H9 (cell line): ENCODE measurements at regions not wholly inside any gene's neighbourhood (a gene's known extent, or its start where the extent isn't known, plus 50 kb on each side); places are given as distances from the start of the nearest gene placed in this dataset.

ENCODE experiments used
- DNase-seq: peaks from one replicate; pipeline ENCODE4 v3.0.0-alpha.2; 2017
- H2AFZ ChIP-seq: one replicate; pipeline ENCODE4 v1.6.1; 2013; ENCODE audit warnings: mild to moderate bottlenecking, low read length, control low read depth, moderate library complexity
- H2AK5ac ChIP-seq: 2 replicates; pipeline ENCODE4 v1.6.1; 2013; ENCODE audit warnings: low read length, control low read depth, mixed read lengths; ENCODE audit not compliant: insufficient read length
- H2BK120ac ChIP-seq: one replicate; pipeline ENCODE4 v1.6.1; 2013; ENCODE audit warnings: low read depth, mild to moderate bottlenecking, low read length, control low read depth, inconsistent platforms; ENCODE audit not compliant: poor library complexity, severe bottlenecking
- H2BK12ac ChIP-seq: 2 replicates; pipeline ENCODE4 v1.6.1; 2013; ENCODE audit warnings: low read length, control low read depth, mixed read lengths, low read depth; ENCODE audit not compliant: insufficient read length
- H2BK15ac ChIP-seq: 2 replicates; pipeline ENCODE4 v1.6.1; 2013; ENCODE audit warnings: low read depth, low read length, control low read depth
- H2BK20ac ChIP-seq: one replicate; pipeline ENCODE4 v1.6.1; 2013; ENCODE audit warnings: low read depth, mild to moderate bottlenecking, low read length, control low read depth, inconsistent platforms; ENCODE audit not compliant: poor library complexity, severe bottlenecking
- H2BK5ac ChIP-seq: 2 replicates; pipeline ENCODE4 v1.6.1; 2013; ENCODE audit warnings: low read length, control low read depth, mixed read lengths; ENCODE audit not compliant: insufficient read length
- H3K14ac ChIP-seq: 2 replicates; pipeline ENCODE4 v1.6.1; 2013; ENCODE audit warnings: low read length, control low read depth; ENCODE audit not compliant: insufficient read depth
- H3K18ac ChIP-seq: 2 replicates; pipeline ENCODE4 v1.6.1; 2013; ENCODE audit warnings: low read depth, mild to moderate bottlenecking, mixed read lengths, low read length, control low read depth; ENCODE audit not compliant: insufficient read length
- H3K23ac ChIP-seq: 2 replicates; pipeline ENCODE4 v1.6.1; 2013; ENCODE audit warnings: low read length, control low read depth, mixed read lengths, low read depth; ENCODE audit not compliant: insufficient read length
- H3K23me2 ChIP-seq: 2 replicates; pipeline ENCODE4 v1.6.1; 2013; ENCODE audit warnings: low read depth, mild to moderate bottlenecking, mixed read lengths, low read length, control low read depth; ENCODE audit not compliant: insufficient read length, poor library complexity, severe bottlenecking
- H3K27ac ChIP-seq: 2 replicates; pipeline ENCODE4 v1.5.1; 2013; ENCODE audit warnings: low read length, control low read depth, mixed read lengths, low read depth; ENCODE audit not compliant: insufficient read length
- H3K27me3 ChIP-seq: 2 replicates; pipeline ENCODE4 v1.6.1; 2013; ENCODE audit warnings: low read length, control low read depth, inconsistent platforms; ENCODE audit not compliant: insufficient read depth
- H3K4ac ChIP-seq: 2 replicates; pipeline ENCODE4 v1.6.1; 2013; ENCODE audit warnings: low read depth, mild to moderate bottlenecking, control low read depth, inconsistent platforms, low read length, moderate library complexity
- H3K4me1 ChIP-seq: 2 replicates; pipeline ENCODE4 v1.6.1; 2013; ENCODE audit warnings: low read length, control low read depth, inconsistent platforms; ENCODE audit not compliant: insufficient read depth
- H3K4me2 ChIP-seq: 2 replicates; pipeline ENCODE4 v1.6.1; 2013; ENCODE audit warnings: low read length, control low read depth, mixed read lengths; ENCODE audit not compliant: insufficient read length, insufficient read depth
- H3K56ac ChIP-seq: 2 replicates; pipeline ENCODE4 v1.6.1; 2013; ENCODE audit warnings: low read depth, mild to moderate bottlenecking, mixed read lengths, low read length, control low read depth; ENCODE audit not compliant: insufficient read length
- H3K79me1 ChIP-seq: 2 replicates; pipeline ENCODE4 v1.6.1; 2013; ENCODE audit warnings: low read depth, mild to moderate bottlenecking, moderate library complexity, low read length, control low read depth, inconsistent platforms; ENCODE audit not compliant: insufficient read depth, poor library complexity, severe bottlenecking
- H3K79me2 ChIP-seq: 2 replicates; pipeline ENCODE4 v1.6.1; 2013; ENCODE audit warnings: low read length, control low read depth, inconsistent platforms; ENCODE audit not compliant: insufficient read depth
- H3K9ac ChIP-seq: 2 replicates; pipeline ENCODE4 v1.6.1; 2013; ENCODE audit warnings: low read length, control low read depth, mixed read lengths; ENCODE audit not compliant: insufficient read length; ENCODE audit errors: extremely low read depth
- H3K9me3 ChIP-seq: one replicate; pipeline ENCODE4 v1.6.1; 2013; ENCODE audit warnings: low read depth, low read length, inconsistent platforms; ENCODE audit not compliant: control insufficient read depth
- H3T11ph ChIP-seq: one replicate; pipeline ENCODE4 v1.6.1; 2013; ENCODE audit warnings: mild to moderate bottlenecking, low read length, control low read depth, inconsistent platforms
- H4K20me1 ChIP-seq: one replicate; pipeline ENCODE4 v1.6.1; 2013; ENCODE audit not compliant: control insufficient read depth, insufficient read length, insufficient read depth
- H4K5ac ChIP-seq: 2 replicates; pipeline ENCODE4 v1.6.1; 2013; ENCODE audit warnings: low read depth, mild to moderate bottlenecking, mixed read lengths, low read length, control low read depth; ENCODE audit not compliant: insufficient read length
- H4K8ac ChIP-seq: replicated peaks from 2 replicates; pipeline ENCODE4 v1.6.1; 2013; ENCODE audit warnings: low read length, control low read depth, mixed read lengths, low read depth; ENCODE audit not compliant: insufficient read length
- H4K91ac ChIP-seq: 2 replicates; pipeline ENCODE4 v1.6.1; 2013; ENCODE audit warnings: low read depth, mild to moderate bottlenecking, moderate library complexity, mixed read lengths, low read length, control low read depth; ENCODE audit not compliant: insufficient read length
- H3K27ac Mint-ChIP-seq, 3 experiments: 2 replicates in 2 of 3; 3 replicates in 1 of 3; pipeline ENCODE4 v1.8.0; 2020 to 2021; ENCODE audit warnings: mixed read lengths in 3 of 3, mild to moderate bottlenecking in 1 of 3, moderate library complexity in 1 of 3
- H3K27me3 Mint-ChIP-seq: 2 replicates; pipeline ENCODE4 v1.8.0; 2021; ENCODE audit warnings: low read depth, mild to moderate bottlenecking, moderate library complexity, mixed read lengths
- H3K36me3 Mint-ChIP-seq, 3 experiments: 2 replicates in 2 of 3; 3 replicates in 1 of 3; pipeline ENCODE4 v1.8.0; 2020 to 2021; ENCODE audit warnings: low read depth in 3 of 3, mixed read lengths in 3 of 3; ENCODE audit not compliant: insufficient read depth in 1 of 3
- H3K4me1 Mint-ChIP-seq, 2 experiments: 2 replicates each; pipeline ENCODE4 v1.8.0; 2020; ENCODE audit warnings: mixed read lengths in 2 of 2
- H3K4me3 Mint-ChIP-seq, 2 experiments: 2 replicates in 1 of 2; 3 replicates in 1 of 2; pipeline ENCODE4 v1.8.0; 2020 to 2021; ENCODE audit warnings: mild to moderate bottlenecking in 2 of 2, mixed read lengths in 2 of 2, moderate library complexity in 1 of 2
- H3K9me3 Mint-ChIP-seq, 2 experiments: 2 replicates in 1 of 2; 3 replicates in 1 of 2; pipeline ENCODE4 v1.8.0; 2020; ENCODE audit warnings: mild to moderate bottlenecking in 2 of 2, mixed read lengths in 2 of 2, moderate library complexity in 1 of 2
- CTCF ChIP-seq: fragments of 200-600 bp; sonication (generic); conservative IDR thresholded peaks from 3 replicates; pipeline ENCODE4 v1.8.0; 2021; ENCODE audit warnings: antibody characterized with exemption, mild to moderate bottlenecking
- WGBS: extraction: QIAGEN DNeasy Blood & Tissue Kit; methylation state at CpG from one replicate; pipeline ENCODE4 v1.1.7; 2013; ENCODE audit warnings: missing lambda C conversion rate, low lambda C conversion rate, mixed read lengths; ENCODE audit not compliant: insufficient read length; ENCODE audit errors: extremely low coverage; 5-methylcytosine and 5-hydroxymethylcytosine counted together

GRCh38 chr11:104352036-104352435 is 188.1 kb upstream of the PDGFD start:
- Histone ChIP-seq H3K4me1 (no peaks in the 10 kb centered on the region), H3K9me3 (no peaks in the 10 kb centered on the region), H3K79me1 (no peaks in the 10 kb centered on the region), H3K4me2 (no peak overlapping the region), H3K27ac (no peak overlapping the region), H4K5ac (no peak overlapping the region), H2BK12ac (no peak overlapping the region), H3K23me2 (no peaks in the 10 kb centered on the region), H4K20me1 (no peaks in the 10 kb centered on the region), H3K79me2 (no peaks in the 10 kb centered on the region), H4K8ac (no peak overlapping the region), H3K14ac (no peak overlapping the region), H2BK15ac (no peak overlapping the region), H2AK5ac (no peak overlapping the region), H3K27me3 (no peaks in the 10 kb centered on the region), H3K4ac (no peak overlapping the region), H3K56ac (no peak overlapping the region), H3K23ac (no peak overlapping the region), H2BK120ac (no peak overlapping the region), H2BK20ac (no peak overlapping the region), H3K9ac (no peak overlapping the region), H2AFZ (no peak overlapping the region), H3T11ph (no peak overlapping the region), H4K91ac (no peak overlapping the region), H2BK5ac (no peak overlapping the region), H3K18ac (no peak overlapping the region)
- no peak for DNase-seq
- TF ChIP-seq CTCF = no peak
- H3K27me3 Mint-ChIP-seq = no peaks in the 10 kb centered on the region
- WGBS = no CpG with 5 or more reads among the region's 4 CpGs
- H3K4me1 Mint-ChIP-seq = no peaks in the 10 kb centered on the region
- no peak overlapping the region for H3K27ac Mint-ChIP-seq
- H3K4me3 Mint-ChIP-seq = no peak overlapping the region
- peaks cover 4 to 8% (median 7%) of the 10 kb centered on the region in 3 experiments for H3K36me3 Mint-ChIP-seq
- peaks cover 7 to 11% of the 10 kb centered on the region in 2 experiments for H3K9me3 Mint-ChIP-seq
